ENCODE measurements at regions not wholly inside any gene's neighbourhood (a gene's known extent, or its start where the extent isn't known, plus 50 kb on each side); places are given as distances from the start of the nearest gene placed in this dataset.
"Not testable (repeated sequence)": the region's sequence is repeated elsewhere in the genome, so short reads cannot be mapped to it uniquely, and the experiment has no call there.

DNA sequence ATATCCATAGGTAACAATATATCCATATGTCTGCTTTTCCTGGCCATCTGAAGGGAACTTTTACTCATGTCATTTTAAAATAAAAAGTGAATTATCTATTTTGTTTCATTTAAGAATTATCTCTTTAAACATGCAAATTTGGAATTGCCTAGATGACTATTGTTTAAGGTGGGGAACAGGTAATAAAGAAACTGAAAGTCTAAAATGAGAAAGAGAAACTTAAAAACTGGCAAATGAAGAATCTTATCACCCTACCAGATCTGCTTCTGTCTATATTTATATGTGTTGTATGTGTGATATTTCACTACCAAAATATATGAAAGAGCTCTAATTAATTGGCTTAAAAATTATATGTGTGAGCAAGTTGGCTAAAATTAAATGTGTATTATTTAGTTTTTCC, 243.2 kb upstream of the KCNH7 start:
- no peak for DNase-seq (ENCODE audit: low read depth)

GRCh38 chr2:163077241-163077640, 238.7 kb upstream of the KCNH7 start:
- no peak for DNase-seq (ENCODE audit: low read depth)

- DNase-seq (ENCODE audit: low read depth), result no peak
These were observed 227.5 kb upstream of the KCNH7 start for GRCh38 chr2:163066085-163066484.

DNA sequence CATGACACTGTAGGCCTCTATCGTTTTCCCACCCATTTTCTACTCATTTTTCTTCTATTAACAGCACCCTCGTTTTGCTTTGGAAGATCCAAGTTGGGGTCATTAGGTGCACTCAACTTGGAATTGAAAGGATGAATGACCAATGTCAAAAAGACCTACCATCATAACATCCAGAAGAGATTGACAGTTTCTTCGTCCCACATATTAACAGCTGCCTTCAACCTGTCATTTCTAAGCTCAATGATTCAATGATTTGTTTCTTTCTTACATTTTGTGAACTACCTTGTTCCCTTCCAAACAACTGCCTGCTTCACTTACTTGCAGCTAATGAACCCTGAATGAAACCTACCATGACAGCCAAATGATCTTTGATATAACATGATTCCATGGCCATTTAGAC, 224.0 kb upstream of the KCNH7 start:
- DNase-seq (ENCODE audit: low read depth), result no peak

DNA sequence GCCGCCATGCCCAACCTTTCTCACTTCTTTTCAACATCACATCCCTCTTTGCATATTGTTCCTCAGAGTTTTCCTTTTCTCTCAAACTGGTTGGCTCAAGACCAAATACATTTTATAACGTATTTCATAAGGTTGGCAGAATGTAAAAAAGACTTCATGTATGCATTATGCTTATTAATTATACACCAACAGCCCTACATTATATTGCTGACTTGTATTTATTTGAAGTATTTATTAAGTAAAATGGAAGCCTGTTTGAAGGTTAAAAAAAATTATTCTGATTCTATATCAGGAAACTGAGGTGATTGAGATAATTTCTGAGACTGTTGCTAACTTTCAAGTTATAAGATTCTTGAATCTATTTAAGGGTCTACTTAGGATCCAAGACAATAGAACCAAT, 208.0 kb upstream of the KCNH7 start:
- DNase-seq (ENCODE audit: low read depth), result no peak

GRCh38 chr2:163045830-163046229, 207.3 kb upstream of the KCNH7 start:
- DNase-seq (ENCODE audit: low read depth), result no peak

DNA sequence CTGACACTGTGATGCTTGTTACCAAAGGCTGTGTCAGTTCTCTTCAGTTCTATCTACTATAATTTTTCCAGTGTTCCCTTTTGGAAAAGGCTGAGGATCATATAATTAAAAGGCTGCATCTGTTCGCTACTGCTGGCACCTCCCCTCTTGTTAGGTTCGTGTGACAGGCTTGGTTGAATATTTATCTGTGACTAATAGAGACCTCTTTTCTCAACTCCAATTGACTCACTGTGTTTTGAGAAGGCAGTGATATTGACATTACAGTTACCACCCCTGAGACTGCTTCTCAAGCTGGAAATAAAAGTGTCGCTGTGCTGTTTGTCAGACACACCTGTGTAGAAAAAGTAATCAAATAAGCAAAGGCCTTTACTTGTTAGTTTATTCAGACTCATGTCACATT, 205.5 kb upstream of the KCNH7 start:
- no peak for DNase-seq (ENCODE audit: low read depth)

GRCh38 chr2:163043201-163043600, 204.6 kb upstream of the KCNH7 start:
- no peak for DNase-seq (ENCODE audit: low read depth)

DNA sequence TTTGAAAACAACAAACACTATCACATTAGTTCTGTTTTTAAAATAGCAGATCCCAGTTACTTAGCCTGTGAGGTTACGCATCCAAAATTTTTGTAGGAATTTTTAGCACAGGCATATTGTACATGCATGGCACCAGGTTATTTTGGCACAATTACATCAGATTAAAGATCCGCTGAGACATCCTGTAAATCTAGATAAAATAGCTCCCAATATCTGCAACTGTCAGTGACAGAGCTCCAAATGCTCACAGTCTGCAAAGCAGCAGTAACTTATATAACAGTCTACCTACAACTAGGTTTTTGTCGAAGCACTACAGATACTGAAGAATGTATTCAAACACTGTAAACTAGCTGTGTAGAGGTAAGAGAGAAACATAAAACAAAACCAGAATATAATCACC, 200.7 kb upstream of the KCNH7 start:
- DNase-seq (ENCODE audit: low read depth), result no peak

- no peak for DNase-seq (ENCODE audit: low read depth)
These were observed 190.2 kb upstream of the KCNH7 start for GRCh38 chr2:163028807-163029206.

DNA sequence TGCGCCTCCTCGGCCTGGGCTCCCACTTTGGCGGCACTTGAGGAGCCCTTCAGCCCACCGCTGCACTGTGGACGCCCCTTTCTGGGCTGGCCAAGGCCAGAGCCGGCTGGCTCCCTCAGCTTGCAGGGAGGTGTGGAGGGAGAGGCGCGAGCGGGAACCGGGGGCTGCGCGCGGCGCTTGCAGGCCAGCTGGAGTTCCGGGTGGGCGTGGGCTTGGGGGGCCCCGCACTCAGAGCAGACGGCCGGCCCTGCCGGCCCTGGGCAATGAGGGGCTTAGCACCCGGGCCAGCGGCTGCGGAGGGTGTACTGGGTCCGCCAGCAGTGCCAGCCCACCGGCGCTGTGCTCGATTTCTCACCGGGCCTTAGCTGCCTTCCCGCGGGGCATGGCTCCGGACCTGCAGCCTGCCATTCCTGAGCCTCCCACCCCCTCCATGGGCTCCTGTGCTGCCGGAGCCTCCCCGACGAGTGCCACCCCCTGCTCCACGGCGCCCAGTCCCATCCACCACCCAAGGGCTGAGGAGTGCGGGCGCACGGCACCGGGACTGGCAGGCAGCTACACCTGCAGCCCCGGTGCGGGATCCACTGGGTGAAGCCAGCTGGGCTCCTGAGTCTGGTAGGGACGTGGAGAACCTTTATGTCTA, 187.7 kb upstream of the KCNH7 start:
- not testable (repeated sequence) for DNase-seq (ENCODE audit: low read depth)

- DNase-seq (ENCODE audit: low read depth), result not testable (repeated sequence)
These were observed 178.3 kb upstream of the KCNH7 start for GRCh38 chr2:163016882-163017281.

- DNase-seq (ENCODE audit: low read depth), result no peak
These were observed 172.4 kb upstream of the KCNH7 start for GRCh38 chr2:163011000-163011399.

GRCh38 chr2:163008642-163009041, 170.1 kb upstream of the KCNH7 start:
- no peak for DNase-seq (ENCODE audit: low read depth)

DNA sequence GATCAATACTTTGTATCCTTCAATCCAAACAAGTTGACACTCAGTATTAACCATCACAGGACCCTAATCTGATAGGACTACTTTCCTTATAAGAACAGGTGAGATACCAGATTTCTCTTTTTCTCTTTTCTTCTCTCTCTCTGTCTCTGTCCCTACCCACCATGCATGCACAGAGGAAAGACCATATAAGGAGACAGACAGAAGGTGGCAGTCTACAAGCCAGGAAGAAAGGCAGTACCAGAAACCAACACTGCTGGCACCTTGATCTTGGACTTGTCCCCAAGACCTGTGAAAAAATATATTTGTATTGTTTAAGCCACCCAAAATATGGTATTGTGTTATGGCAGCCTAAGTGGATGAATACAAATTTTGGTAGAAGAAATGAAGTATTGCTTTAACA, 156.2 kb upstream of the KCNH7 start:
- DNase-seq (ENCODE audit: low read depth), result no peak

GRCh38 chr2:162992828-162993227, 154.3 kb upstream of the KCNH7 start:
- DNase-seq (ENCODE audit: low read depth), result no peak

DNA sequence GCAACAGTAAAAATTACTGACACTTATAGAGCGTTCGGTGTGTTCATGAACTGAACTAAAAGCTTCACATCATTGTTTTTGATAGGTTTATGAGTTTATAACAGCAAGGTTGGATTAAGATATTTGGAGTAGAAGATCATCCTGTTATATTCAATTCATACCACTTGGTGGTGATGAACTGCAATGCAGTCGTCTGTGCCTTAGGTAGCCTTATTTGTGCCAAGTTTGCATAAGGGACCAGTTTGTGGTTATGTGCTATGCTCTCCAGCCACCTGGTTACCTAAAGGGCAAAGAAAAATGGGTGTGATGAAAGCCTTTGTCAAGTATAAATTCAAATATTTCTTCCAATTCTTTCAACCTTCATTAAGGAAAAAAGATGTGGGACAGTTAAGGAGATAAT, 150.9 kb upstream of the KCNH7 start:
- DNase-seq (ENCODE audit: low read depth), result no peak

GRCh38 chr2:162974771-162975170, 136.2 kb upstream of the KCNH7 start:
- DNase-seq (ENCODE audit: low read depth), result no peak

- DNase-seq (ENCODE audit: low read depth), result no peak
These were observed 133.8 kb upstream of the KCNH7 start for GRCh38 chr2:162972383-162972782.

- no peak for DNase-seq (ENCODE audit: low read depth)
These were observed 129.7 kb upstream of the KCNH7 start for GRCh38 chr2:162968306-162968705.

- no peak for DNase-seq (ENCODE audit: low read depth)
These were observed 129.2 kb upstream of the KCNH7 start for GRCh38 chr2:162967811-162968210.

- DNase-seq (ENCODE audit: low read depth), result no peak
These were observed 128.6 kb upstream of the KCNH7 start for GRCh38 chr2:162967147-162967546.

DNA sequence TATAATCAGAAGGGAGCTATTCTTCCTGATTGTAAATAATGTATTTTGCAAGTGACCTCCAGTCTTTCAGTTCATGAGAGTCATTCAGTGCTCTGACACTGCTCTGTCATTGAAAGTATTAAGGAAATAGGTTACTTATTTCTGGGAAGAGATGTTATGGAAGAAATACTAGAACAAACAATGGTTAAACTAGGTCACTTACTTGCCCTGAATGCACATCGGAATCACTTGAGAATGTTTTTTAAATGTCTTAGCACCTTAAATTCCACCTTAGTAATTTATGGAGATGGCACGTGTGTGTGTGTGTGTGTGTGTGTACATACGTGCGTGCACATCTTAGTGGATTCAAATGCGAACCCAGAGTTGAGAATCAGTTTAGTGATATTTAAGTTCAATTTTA, 126.6 kb upstream of the KCNH7 start:
- no peak for DNase-seq (ENCODE audit: low read depth)

- no peak for DNase-seq (ENCODE audit: low read depth)
These were observed 125.9 kb upstream of the KCNH7 start for GRCh38 chr2:162964513-162964912.

- no peak for DNase-seq (ENCODE audit: low read depth)
These were observed 124.6 kb upstream of the KCNH7 start for GRCh38 chr2:162963156-162963555.
